Activated CD4-positive, alpha-beta T cell treated with anti-CD3 and anti-CD28 coated beads, Interleukin-2, Interleukin-4, amounts not matched to agents 100 ng/mL and 50 ng/mL, durations not matched to agents 16 hours and 8 hours (primary cell): ENCODE measurements at regions not wholly inside any gene's neighbourhood (a gene's known extent, or its start where the extent isn't known, plus 50 kb on each side); places are given as distances from the start of the nearest gene placed in this dataset.
"Not testable (repeated sequence)": the region's sequence is repeated elsewhere in the genome, so short reads cannot be mapped to it uniquely, and the experiment has no call there.

Experiments
- DNase-seq: peaks from one replicate; pipeline ENCODE4 v3.0.0-alpha.2; 2020; ENCODE audit warnings: low spot score

DNA sequence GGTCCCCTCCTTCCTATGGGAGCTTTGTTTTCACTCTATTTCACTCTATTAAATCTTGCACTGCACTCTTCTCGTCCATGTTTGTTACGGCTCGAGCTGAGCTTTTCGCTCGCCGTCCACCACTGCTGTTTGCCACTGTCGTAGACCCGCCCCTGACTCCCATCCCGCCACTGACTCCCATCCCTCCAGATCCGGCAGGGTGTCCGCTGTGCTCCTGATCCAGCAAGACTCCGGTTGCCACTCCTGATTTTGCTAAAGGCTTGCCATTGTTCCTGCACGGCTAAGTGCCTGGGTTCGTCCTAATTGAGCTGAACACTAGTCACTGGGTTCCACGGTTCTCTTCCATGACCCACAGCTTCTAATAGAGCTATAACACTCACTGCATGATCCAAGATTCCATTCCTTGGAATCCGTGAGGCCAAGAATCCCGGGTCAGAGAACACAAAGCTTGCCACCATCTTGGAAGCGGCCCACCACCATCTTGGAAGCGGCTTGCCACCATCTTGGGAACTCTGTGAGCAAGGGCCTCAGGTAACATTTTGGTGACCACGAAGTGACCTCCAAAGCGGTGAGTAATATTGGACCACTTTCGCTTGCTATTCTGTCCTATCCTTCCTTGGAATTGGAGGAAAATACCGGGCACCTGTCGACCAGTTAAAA, 2025.4 kb downstream of the OLFM4 start:
- not testable (repeated sequence) for DNase-seq

DNA sequence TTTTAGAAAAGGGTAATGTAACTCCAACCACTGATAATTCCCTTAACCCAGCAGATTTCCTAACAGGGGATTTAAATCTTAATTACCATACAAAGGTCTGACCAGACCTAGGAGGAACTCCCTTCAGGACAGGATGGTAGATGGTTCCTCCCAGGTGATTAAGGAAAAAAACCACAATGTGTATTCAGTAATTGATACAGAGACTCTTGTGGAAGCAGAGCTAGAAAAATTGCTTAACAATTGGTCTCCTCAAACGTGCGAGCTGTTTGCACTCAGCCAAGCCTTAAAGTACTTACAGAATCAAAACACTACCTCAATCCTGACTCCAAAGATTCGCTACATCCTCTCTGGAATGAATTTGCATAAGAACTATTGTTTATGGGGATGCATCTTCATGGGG, 2027.1 kb downstream of the OLFM4 start:
- DNase-seq = not testable (repeated sequence)

DNA sequence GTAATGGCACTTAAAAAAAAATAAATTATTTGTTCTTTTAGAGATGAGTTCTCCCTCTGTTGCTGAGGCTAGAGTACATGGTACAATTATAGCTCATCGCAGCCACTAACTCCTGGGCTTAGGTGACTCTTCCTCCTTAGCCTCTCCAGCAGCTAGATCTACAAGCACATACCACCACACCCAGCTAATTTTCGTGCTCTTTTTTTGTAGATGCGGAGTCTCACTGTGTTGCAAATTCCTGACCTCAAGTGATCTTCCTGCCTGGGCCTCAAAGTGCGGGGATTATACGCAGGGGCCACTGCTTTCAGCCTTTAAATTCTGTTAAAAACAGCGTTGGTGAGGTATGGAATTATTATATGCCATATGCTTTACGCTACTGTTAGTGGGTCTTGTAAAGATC, 2034.0 kb downstream of the OLFM4 start:
- no peak for DNase-seq

DNA sequence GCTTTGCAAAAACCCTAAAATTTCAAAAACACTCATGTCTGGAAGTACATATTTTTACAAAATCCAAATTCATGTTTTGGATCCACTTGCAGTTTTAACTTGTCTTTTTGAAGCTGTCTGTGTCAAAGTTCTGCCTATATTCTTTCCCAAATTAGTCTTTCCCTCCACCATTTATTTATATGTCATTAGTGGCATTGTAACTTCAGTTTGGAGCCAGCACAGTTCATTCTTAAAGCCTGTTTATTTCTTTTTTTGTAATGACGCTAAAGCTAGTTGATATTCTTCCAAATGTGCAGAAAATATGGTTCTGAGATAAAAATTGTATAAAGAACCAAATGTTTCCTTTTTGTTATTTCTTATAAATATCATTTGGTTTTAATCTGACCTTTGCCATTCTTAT, 2039.3 kb downstream of the OLFM4 start:
- DNase-seq = no peak

DNA sequence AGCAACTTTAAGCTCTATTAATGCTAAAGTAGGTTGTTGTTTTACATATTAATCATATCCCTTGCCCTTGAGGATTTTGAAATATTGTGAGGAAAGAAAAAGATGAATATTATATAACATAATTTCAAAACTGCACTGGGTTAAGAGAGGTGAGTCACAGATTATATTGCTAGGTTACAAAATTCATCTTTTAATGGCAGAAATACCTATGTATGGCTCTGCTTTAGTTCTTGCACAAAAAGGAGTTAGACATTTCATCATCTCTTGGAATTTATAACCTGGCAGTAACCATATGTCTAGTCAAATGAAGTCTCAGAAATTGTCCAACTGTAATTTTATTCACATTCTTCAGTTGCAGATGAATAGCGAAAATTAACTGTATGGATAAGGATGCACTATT, 2041.1 kb downstream of the OLFM4 start:
- DNase-seq = no peak

DNA sequence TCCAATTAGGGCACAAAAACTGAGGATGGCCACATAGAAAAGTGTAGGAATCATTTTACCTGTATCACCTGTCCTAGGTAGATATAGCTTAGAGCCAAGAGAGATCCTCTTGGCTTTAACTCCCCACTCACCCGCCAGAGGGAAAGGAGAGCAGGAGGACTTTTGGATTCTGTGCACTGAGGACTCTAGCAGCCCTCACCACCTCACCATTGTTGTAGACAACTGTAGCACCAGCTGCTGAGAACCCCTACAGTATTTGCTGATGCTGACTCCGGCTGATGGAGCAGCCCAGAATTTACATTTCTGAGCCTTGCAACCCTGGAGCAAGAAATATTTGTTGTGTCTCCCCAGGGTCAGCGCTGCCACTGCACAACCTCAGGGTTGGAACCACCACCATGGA, 2044.4 kb downstream of the OLFM4 start:
- no peak for DNase-seq

DNA sequence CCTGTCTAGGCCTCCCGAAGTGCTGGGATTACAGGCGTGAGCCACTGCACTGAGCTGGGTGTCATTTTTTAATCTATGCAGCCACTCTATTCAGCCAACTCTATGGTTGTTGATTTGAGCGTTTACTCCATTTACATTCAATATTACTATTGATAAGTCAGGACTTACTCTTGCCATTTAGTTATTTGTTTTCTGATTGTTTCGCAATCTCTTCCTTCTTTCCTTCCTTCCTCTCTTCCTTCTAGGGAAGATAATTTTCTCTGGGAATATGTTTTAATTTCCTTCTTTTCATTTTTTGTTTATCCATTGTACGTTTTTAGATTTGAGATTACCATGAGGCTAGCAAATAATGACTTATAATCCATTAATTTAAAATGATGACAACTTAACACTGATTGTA, 2056.0 kb downstream of the OLFM4 start:
- no peak for DNase-seq

DNA sequence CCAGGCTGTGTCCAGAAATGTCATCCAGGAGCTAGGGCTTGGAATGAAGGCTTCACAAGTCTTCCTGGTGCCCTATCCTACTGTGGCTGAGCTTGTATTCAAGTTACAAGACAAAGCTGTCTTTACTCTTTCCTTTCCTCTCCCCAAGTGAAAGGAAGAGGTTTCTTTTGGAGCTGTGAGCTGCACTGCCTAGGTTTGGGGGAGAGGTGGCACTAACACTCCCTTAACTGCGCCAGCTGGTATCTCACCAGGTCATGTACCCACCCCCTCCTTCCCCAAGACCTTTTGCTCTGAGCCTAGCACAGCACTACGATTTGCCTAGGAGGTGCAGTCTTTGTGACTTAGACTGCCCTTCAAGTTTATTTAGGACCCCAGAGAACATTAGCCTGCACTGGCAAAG, 2053.6 kb upstream of the PRR20A start:
- no peak for DNase-seq

DNA sequence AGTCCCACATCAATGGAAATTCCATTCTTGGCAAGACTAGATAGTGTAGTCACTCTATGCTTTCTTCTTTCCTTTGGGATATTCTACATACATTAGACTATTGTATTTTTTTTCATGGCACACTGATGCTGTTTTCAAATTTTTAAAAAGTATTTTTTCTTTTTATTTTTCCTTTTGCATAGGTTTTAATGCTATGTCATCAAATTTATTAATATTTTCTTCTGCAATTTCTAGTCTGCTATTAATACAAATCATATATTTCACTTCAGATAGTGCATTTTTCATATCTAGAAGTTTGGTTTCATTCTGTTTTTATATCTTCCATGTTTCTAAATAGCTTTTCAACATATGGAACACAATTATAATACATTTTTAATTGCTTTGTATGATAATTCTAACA, 2050.1 kb upstream of the PRR20A start:
- DNase-seq = no peak

DNA sequence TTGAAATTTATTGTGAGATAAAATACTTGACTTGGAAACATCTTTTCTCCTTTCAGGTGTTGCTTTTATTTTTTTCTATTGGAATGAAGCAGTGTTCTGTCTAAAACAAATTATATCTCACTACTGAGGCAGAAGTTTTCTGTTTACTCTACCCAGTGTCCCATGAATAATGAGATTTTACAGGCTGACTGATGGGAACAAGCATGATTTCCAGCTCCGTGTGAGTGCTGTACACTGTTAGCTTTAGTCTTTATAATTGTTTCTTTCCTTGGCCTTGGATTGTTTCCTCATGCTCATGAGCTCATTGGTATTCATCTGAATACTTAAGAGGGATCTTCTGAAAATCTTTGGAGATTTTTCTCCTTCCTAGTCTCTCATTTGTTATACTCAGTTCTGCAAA, 2049.5 kb upstream of the PRR20A start:
- no peak for DNase-seq

DNA sequence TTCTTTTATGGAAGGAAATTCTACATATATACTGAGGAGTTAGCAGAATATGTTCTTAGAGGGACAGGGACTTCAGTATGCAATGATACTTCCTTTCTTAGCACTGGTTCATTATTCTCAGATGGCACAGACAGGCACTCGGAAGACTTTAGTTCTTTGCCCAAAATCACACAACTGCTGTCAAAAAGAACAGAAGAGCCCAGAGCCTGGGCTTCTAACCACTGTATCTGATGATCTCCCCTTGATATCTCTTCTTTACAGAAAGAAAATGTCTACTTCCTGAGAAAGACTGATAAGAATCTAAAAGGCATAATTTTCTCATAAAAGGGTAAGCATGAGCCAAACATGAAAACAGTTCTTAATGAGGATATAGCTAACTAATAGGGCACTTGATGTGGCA, 2034.2 kb upstream of the PRR20A start:
- no peak for DNase-seq

DNA sequence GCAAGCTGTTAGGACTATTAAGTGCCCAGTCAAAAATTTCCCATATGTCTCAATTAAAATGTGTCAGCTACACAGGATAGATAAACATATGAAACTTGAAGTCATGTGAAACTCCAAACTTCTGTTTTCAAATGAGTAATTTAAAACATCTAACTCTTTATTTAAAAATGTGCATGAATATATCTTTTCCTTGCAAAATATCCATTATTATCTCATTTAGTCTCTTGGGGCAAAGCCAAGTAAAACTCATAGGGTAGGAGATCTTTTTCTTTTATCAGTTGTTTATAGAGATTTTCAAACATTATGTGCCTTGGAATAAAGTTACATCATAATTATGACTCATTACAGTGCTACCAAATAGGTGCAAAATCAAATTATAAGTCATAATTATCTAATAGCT, 2020.1 kb upstream of the PRR20A start:
- no peak for DNase-seq

DNA sequence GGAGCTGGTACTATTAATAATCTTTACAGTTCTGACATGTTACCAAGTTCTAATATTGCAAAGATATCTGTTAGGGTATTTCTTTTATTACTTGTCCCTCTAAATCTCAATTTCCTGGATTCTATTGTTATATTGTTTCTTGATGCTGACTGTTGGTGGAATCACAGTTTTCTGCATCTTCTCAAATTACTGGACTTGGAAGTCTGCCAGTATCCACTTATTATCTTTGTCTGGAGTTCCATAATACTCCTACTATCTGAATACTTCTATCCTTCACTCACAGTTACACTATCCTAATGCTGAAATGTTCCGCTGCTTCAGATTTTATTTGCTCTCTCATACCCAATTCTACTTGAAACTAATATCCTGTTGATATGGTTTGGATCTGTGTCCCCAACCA, 1985.7 kb upstream of the PRR20A start:
- no peak for DNase-seq

DNA sequence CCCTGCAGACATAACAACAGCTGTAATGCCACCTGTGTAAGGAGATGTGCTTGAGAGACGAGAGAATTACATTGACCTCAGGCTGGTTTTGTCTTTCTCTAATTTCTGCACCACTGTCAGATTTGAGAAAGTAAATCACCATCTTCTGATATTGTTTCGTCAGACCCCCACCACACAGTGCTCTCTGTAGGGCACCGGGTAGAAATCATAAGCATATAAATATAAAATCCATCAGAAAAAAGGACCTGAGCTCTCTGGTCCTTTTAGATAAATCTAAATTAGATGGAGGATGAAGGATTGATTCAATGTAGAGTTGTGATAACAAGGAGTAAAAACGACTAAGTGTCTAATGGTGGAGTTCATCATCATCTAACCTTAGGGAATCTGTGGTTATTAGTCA, 1981.0 kb upstream of the PRR20A start:
- DNase-seq = no peak

DNA sequence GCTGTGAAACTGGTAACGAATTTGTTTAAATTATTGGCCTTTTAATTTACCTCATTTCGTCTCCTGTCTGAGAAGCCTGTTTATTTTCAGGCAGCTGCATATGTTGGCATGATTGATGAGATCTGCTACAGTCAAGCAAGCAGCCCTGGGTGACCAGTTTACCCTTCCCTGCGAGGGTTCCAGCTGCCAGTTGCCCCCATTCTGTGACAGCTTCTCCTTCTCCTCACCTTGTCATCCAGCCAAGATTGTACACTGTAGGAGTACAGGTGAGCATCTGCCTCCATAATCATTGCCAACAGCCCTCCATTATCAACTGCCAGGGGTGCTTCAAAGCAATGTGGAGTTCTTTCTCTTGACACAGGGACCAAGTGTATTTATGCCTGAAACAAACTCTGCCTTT, 1979.9 kb upstream of the PRR20A start:
- DNase-seq = no peak

DNA sequence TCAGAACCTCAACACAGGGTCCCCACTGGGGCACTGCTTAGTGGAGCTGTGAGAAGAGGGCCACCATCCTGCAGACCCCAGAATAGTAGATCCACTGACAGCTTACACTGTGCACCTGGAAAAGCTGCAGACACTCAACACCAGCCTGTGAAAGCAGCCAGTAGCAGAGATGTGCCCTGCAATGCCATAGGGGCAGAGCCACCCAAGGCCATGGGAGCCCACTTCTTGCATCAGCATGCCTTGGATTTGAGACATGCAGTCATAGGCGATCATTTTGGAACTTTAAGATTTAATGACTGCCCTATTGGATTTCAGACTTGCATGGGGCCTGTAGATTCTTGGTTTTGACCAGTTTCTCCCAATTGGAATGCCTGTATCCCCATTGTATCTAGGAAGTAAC, 1962.1 kb upstream of the PRR20A start:
- not testable (repeated sequence) for DNase-seq

DNA sequence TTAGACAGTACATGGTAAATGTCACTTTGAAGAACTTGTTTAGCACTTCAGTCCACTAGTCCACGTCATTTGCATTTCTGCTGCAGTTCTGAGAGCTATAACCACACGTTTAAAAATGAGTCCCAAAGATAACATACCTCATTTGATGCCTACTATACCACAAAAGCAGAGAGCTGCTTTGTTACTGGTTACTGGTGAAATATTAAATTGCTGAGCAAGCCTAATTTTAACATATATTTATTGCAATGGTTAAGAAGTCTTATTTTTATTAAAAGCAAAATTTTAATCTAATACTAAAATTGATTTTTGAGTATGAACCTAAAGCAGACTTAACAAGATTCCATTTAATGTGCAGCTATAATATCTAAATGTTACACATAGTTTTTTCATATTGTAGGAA, 1949.7 kb upstream of the PRR20A start:
- DNase-seq = no peak

DNA sequence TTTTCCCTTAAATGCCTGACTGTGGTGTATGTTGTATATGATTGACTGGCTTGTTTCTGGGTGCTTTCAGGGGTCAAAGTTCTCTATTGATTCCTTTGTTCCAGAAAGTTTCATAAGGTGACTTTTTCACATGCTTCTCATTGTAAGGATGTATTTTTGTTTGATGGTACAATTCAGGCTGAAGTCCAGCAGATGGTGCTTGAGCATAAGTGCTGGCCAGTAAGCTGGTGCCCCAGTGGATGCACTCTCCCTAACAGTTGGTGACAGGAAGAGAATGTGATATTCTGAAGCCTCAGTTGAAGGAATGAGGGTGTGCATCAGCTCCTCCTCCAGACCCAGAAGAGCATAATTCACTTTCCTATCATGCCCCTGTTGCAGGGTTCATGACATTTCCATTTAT, 1941.6 kb upstream of the PRR20A start:
- DNase-seq = no peak

DNA sequence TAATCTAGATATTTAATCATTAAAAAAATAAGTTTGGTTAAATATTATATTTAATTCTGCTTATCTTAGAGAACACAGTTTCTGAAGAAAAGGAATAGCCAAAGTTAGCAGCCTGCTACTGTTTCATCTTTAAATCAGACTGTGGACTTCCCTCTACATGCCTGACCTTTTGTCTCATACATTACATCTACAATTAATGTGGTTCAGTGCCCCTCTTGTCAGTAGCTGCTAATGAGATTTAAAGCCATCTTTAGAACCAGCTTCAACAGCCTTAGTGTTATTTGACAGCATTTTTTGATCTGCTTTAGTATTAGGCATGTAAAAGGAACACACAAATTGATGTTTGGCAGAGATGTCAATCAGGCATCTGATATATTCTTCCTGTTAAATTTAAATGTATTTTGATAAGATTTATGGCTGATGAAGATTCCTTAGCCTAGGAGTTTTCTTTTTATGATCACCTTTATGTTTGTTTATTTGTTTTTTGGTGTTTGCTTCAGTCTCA, 1925.8 kb upstream of the PRR20A start:
- DNase-seq = no peak

DNA sequence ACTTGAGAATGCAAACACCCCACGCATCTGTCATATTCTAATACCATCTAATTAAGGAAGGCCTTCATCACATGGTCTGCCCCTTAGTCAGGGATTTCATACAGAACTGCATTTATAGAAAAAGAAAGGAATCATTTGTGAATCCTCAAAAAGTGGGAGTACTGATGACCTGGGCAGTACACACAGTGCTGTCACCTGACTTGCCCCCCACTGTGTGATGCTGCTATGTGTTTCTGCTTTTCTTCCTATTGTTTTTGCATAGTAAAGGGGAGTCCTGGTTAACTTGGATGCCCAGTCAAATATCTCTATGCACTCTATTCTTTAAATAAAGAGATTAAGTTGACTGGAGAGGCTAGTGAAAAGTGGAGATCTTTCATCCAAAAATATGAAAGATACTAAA, 1921.2 kb upstream of the PRR20A start:
- DNase-seq = no peak

DNA sequence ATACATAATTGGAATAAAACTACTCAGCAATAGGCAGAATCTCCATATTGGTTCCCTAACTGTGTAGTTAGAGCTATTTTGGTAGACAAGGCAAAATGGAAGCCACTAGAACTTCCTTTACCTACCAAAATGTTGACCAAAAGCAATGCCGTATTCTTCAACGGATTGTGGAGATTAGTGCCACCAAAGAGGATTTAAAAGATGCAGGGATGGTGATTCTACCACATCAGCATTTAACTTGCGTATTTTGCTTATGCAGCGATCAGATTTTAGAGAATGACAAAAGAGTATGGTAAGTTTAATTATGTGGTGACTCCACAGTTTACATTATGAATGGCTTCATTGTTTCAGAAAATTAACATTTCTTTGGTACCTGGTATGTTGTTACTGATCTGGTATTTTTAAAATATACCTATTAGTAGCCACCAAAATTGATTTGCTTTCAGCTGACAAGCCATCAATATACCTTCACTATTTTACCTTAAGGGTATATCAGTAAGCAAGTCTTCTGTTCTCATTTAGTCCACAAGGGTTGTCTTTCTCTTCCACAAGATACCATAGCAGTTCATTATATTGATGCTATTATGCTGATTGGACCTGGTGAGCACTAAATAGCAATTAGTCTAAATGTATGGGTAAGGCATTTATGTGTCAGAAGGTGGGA, 1910.7 kb upstream of the PRR20A start:
- DNase-seq = no peak

DNA sequence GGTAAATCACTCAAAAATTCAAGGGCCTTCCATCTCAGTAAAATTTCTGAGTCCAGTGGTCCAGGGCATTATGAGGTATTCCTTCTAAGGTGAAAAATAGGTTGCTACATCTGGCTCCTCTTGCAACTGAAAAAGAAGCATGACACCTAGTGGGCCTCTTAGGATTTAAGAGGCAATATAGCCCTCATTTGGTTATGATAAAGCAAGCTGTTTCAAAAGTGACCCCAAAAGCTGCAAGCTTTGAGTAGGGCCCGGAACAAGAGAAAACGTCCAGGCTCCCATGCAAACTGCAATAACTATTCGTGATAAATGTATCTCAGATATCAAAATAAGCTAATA, 1910.2 kb upstream of the PRR20A start:
- DNase-seq = no peak

DNA sequence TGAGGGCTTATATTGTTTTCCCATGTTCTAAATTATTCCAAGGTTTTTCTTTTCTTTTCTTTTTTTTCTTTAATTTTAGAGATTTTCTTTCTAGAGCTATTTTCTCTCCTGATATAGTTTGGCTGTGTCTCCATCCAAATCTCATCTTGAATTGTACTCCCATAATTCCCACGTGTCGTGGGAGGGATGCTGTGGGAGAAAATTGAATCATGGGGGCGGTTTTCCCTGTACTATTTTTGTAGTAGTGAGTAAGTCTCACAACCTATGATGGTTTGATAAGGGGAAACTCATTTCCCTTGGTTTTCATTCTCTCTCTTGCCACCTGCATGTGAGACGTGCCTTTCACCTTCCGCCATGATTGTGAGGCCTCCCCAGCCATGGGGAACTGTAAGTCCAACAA, 1906.4 kb upstream of the PRR20A start:
- no peak for DNase-seq

DNA sequence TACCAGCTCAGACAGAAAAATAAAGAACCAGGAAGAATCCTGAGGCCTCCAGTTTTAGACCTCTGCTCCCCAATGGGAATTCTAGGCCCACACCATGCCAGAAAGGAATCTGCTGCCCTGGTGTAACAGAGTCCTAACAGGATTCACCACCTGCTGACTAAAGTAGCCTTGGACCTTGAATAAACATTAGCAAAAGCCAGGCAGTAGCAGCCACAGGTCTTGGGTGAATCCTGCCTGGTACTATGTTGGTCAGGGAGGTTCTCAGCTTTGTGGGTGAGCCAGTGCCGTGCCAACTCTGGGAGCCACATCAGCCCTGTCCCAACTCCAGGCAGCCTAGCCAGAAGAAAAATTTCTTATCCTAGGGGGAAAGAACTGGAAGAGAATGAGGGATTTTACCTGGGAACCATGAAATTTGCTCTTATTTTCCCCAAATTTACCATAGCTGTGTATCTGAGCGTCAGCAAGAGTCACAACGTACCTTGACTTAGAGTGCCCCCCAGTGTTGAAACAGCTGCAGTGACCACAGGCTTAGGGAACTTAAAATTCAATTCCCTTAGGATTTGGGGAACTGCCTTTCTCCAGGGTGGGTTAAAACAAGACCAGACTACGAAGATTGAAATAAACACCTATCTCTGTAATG, 1895.6 kb upstream of the PRR20A start:
- DNase-seq = no peak
